ENCODE measurements at regions not wholly inside any gene's neighbourhood (a gene's known extent, or its start where the extent isn't known, plus 50 kb on each side); places are given as distances from the start of the nearest gene placed in this dataset.
"Not testable (repeated sequence)": the region's sequence is repeated elsewhere in the genome, so short reads cannot be mapped to it uniquely, and the experiment has no call there.

GRCh38 chr2:215787565-215788178 lies 225.7 kb downstream of the MREG start:
- H3K4me1 ChIP-seq (ENCODE audit: control insufficient read depth, low read length), result no peaks in the 10 kb centered on the region
- TF ChIP-seq EZH2phosphoT487 (IDR thresholded peaks at IDR 0.05; ENCODE audit: borderline replicate concordance, low read length) (no peak), CTCF (IDR thresholded peaks at IDR 0.05; ENCODE audit: low read depth, low read length, poor library complexity, severe bottlenecking) (no peak)
- H3K27ac ChIP-seq (ENCODE audit: low read depth, low read length), result no peak overlapping the region
- no peaks in the 10 kb centered on the region for H3F3A ChIP-seq (ENCODE audit: control insufficient read depth, insufficient read depth)
- H3K9me2 ChIP-seq (replicated peaks; ENCODE audit: control insufficient read depth, low read length), result no peaks in the 10 kb centered on the region
- H3K27me3 ChIP-seq (ENCODE audit: control insufficient read depth, low read length), result no peaks in the 10 kb centered on the region
- no peak overlapping the region for H3K4me2 ChIP-seq (ENCODE audit: low read length)
- no peaks in the 10 kb centered on the region for H3K9me3 ChIP-seq (ENCODE audit: control insufficient read depth, insufficient read depth, low read length)
- H3K36me3 ChIP-seq (ENCODE audit: control insufficient read depth, low read length), result no peaks in the 10 kb centered on the region
- H3K4me3 ChIP-seq (ENCODE audit: low read length), result no peak overlapping the region
- no peaks in the 10 kb centered on the region for H4K20me1 ChIP-seq (ENCODE audit: control insufficient read depth, insufficient read depth, low read depth, low read length)
- H3K79me2 ChIP-seq (ENCODE audit: control insufficient read depth, low read length), result no peaks in the 10 kb centered on the region

DNA sequence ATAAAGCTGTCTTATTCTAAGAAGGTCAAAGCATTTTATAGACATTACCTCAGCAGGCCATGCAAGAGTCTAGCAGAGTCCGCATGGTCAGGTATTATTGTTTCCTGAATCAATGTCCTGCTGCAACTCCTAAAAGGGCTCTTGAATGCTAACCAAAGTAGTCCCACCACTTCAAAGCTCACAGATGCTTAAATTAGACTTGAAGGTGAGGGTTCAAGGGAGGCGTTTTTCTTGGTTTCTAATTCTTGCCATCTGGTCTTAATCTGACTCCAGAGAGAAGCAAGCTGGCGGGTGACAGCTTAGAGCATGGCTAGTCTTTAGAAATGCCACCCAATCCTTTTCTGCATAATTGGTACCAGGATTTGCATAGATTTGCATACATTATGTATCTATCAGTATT lies 226.3 kb downstream of the MREG start:
- H3K4me3 ChIP-seq (ENCODE audit: low read length), result no peak overlapping the region
- H3K9me2 ChIP-seq (replicated peaks; ENCODE audit: control insufficient read depth, low read length), result no peaks in the 10 kb centered on the region
- no peaks in the 10 kb centered on the region for H3K27me3 ChIP-seq (ENCODE audit: control insufficient read depth, low read length)
- no peaks in the 10 kb centered on the region for H3K79me2 ChIP-seq (ENCODE audit: control insufficient read depth, low read length)
- H3K27ac ChIP-seq (ENCODE audit: low read depth, low read length), result no peak overlapping the region
- no peak for TF ChIP-seq EZH2phosphoT487 (IDR thresholded peaks at IDR 0.05; ENCODE audit: borderline replicate concordance, low read length)
- no peak for TF ChIP-seq CTCF (IDR thresholded peaks at IDR 0.05; ENCODE audit: low read depth, low read length, poor library complexity, severe bottlenecking)
- no peaks in the 10 kb centered on the region for H3F3A ChIP-seq (ENCODE audit: control insufficient read depth, insufficient read depth)
- no peaks in the 10 kb centered on the region for H3K36me3 ChIP-seq (ENCODE audit: control insufficient read depth, low read length)
- H3K4me1 ChIP-seq (ENCODE audit: control insufficient read depth, low read length), result no peaks in the 10 kb centered on the region
- no peaks in the 10 kb centered on the region for H3K9me3 ChIP-seq (ENCODE audit: control insufficient read depth, insufficient read depth, low read length)
- H4K20me1 ChIP-seq (ENCODE audit: control insufficient read depth, insufficient read depth, low read depth, low read length), result no peaks in the 10 kb centered on the region
- H3K4me2 ChIP-seq (ENCODE audit: low read length), result no peak overlapping the region

- no peaks in the 10 kb centered on the region for H3K36me3 ChIP-seq (ENCODE audit: control insufficient read depth, low read length)
- no peaks in the 10 kb centered on the region for H3F3A ChIP-seq (ENCODE audit: control insufficient read depth, insufficient read depth)
- H3K9me2 ChIP-seq (replicated peaks; ENCODE audit: control insufficient read depth, low read length), result no peaks in the 10 kb centered on the region
- TF ChIP-seq EZH2phosphoT487 (IDR thresholded peaks at IDR 0.05; ENCODE audit: borderline replicate concordance, low read length) (no peak), CTCF (IDR thresholded peaks at IDR 0.05; ENCODE audit: low read depth, low read length, poor library complexity, severe bottlenecking) (no peak)
- H3K4me2 ChIP-seq (ENCODE audit: low read length), result no peak overlapping the region
- H3K79me2 ChIP-seq (ENCODE audit: control insufficient read depth, low read length), result no peaks in the 10 kb centered on the region
- H3K4me3 ChIP-seq (ENCODE audit: low read length), result no peak overlapping the region
- no peaks in the 10 kb centered on the region for H4K20me1 ChIP-seq (ENCODE audit: control insufficient read depth, insufficient read depth, low read depth, low read length)
- H3K4me1 ChIP-seq (ENCODE audit: control insufficient read depth, low read length), result no peaks in the 10 kb centered on the region
- H3K9me3 ChIP-seq (ENCODE audit: control insufficient read depth, insufficient read depth, low read length), result no peaks in the 10 kb centered on the region
- no peak overlapping the region for H3K27ac ChIP-seq (ENCODE audit: low read depth, low read length)
- no peaks in the 10 kb centered on the region for H3K27me3 ChIP-seq (ENCODE audit: control insufficient read depth, low read length)
Measured at GRCh38 chr2:215784371-215784783, 229.0 kb downstream of the MREG start.

DNA sequence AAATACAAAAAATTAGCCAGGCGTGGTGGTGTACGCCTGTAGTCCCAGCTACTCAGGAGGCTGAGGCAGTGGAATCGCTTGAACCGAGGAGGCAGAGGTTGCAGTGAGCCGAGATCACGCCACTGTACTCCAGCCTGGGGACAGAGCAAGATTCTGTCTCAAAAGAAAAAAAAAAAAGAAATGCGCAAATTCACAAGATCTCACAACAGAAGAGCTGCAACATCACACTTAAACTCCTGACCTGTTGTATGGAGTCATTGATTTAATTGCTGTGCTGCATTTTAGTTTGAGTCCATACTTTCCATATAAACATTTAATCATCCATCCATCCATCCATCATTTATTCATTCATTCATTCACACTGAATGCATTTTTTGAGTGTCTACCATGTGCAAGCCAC lies 229.7 kb downstream of the MREG start:
- H3F3A ChIP-seq (ENCODE audit: control insufficient read depth, insufficient read depth); H3K4me2 ChIP-seq (ENCODE audit: low read length); H3K36me3 ChIP-seq (ENCODE audit: control insufficient read depth, low read length); H3K79me2 ChIP-seq (ENCODE audit: control insufficient read depth, low read length); H3K27ac ChIP-seq (ENCODE audit: low read depth, low read length); H3K4me1 ChIP-seq (ENCODE audit: control insufficient read depth, low read length); H3K4me3 ChIP-seq (ENCODE audit: low read length); H3K9me2 ChIP-seq (replicated peaks; ENCODE audit: control insufficient read depth, low read length); H3K9me3 ChIP-seq (ENCODE audit: control insufficient read depth, insufficient read depth, low read length); H4K20me1 ChIP-seq (ENCODE audit: control insufficient read depth, insufficient read depth, low read depth, low read length); H3K27me3 ChIP-seq (ENCODE audit: control insufficient read depth, low read length): not testable (repeated sequence)

Data from DOHH2 (cell line).